Panc1 (cell line): ENCODE measurements at regions not wholly inside any gene's neighbourhood (a gene's known extent, or its start where the extent isn't known, plus 50 kb on each side); places are given as distances from the start of the nearest gene placed in this dataset.

Source experiments
- CTCF ChIP-seq: fragments of 450-650 bp; IDR thresholded peaks from 2 replicates; pipeline ENCODE4 v1.5.1; 2017; ENCODE audit warnings: mild to moderate bottlenecking
- POLR2AphosphoS5 ChIP-seq: IDR thresholded peaks from 2 replicates; pipeline ENCODE4 v1.6.1; 2012; ENCODE audit warnings: mild to moderate bottlenecking, low read depth, low read length, moderate library complexity
- REST ChIP-seq, 2 experiments: IDR thresholded peaks; 2 replicates each; pipeline ENCODE4 v1.6.1; 2011 to 2012; ENCODE audit warnings: low read depth in 2 of 2, control low read depth in 1 of 2, low read length in 1 of 2, mild to moderate bottlenecking in 1 of 2, moderate library complexity in 1 of 2; ENCODE audit not compliant: insufficient read depth in 1 of 2

- TF ChIP-seq CTCF (no peak), REST (IDR thresholded peaks at IDR 0.05; ENCODE audit: insufficient read depth in 1 of 2, low read depth in 2 of 2, low read length in 1 of 2) (no peak), POLR2AphosphoS5 (no peak)
Observed at GRCh38 chr9:89804766-89805531, 200.1 kb downstream of the GADD45G start.
